ENCODE measurements at regions not wholly inside any gene's neighbourhood (a gene's known extent, or its start where the extent isn't known, plus 50 kb on each side); places are given as distances from the start of the nearest gene placed in this dataset.
A peak's percentile ranks its signal among the peaks of the same experiment; 100 is the strongest.
"Not testable (repeated sequence)": the region's sequence is repeated elsewhere in the genome, so short reads cannot be mapped to it uniquely, and the experiment has no call there.

GRCh38 chr3:189003410-189003809 is 168.4 kb upstream of the TPRG1 start:
- Mint-ChIP-seq H3K4me3 (no peak overlapping the region), H3K27ac (no peak overlapping the region), H3K4me1 (no peaks in the 10 kb centered on the region), H3K36me3 (no peaks in the 10 kb centered on the region), H3K27me3 (no peaks in the 10 kb centered on the region), H3K9me3 (peaks cover 2% of the 10 kb centered on the region)
- no peak for ATAC-seq

- peaks cover 12% of the 10 kb centered on the region for H3K9me3 Mint-ChIP-seq
- no peak overlapping the region for H3K27ac Mint-ChIP-seq
- no peaks in the 10 kb centered on the region for H3K4me1 Mint-ChIP-seq
- H3K27me3 Mint-ChIP-seq: peaks cover 10% of the 10 kb centered on the region
- peaks cover 7% of the 10 kb centered on the region for H3K36me3 Mint-ChIP-seq
- no peak overlapping the region for H3K4me3 Mint-ChIP-seq
- ATAC-seq: no peak
Measured at GRCh38 chr3:189013224-189013888, 158.4 kb upstream of the TPRG1 start.

- no peak overlapping the region for H3K27ac Mint-ChIP-seq
Measured at GRCh38 chr3:189014526-189014925, 157.2 kb upstream of the TPRG1 start.

GRCh38 chr3:189022576-189023466 is 148.9 kb upstream of the TPRG1 start:
- ATAC-seq, H3K9me3 Mint-ChIP-seq, H3K4me3 Mint-ChIP-seq: not testable (repeated sequence)

More at GRCh38 chr3:189014526-189014925, 157.2 kb upstream of the TPRG1 start:
- Mint-ChIP-seq H3K27me3 (peaks cover 10% of the 10 kb centered on the region), H3K4me1 (no peaks in the 10 kb centered on the region), H3K36me3 (peaks cover 7% of the 10 kb centered on the region), H3K4me3 (no peak overlapping the region), H3K9me3 (peaks cover 12% of the 10 kb centered on the region)
- ATAC-seq: no peak

GRCh38 chr3:189025866-189026265 is 145.9 kb upstream of the TPRG1 start:
- Mint-ChIP-seq H3K36me3 (no peaks in the 10 kb centered on the region), H3K27me3 (peaks cover 46% of the 10 kb centered on the region), H3K4me1 (no peaks in the 10 kb centered on the region), H3K9me3 (no peaks in the 10 kb centered on the region), H3K27ac (no peak overlapping the region), H3K4me3 (no peak overlapping the region)
- ATAC-seq: no peak

More at GRCh38 chr3:189022576-189023466, 148.9 kb upstream of the TPRG1 start:
- not testable (repeated sequence) for H3K4me1 Mint-ChIP-seq, H3K27ac Mint-ChIP-seq, H3K36me3 Mint-ChIP-seq
- H3K27me3 Mint-ChIP-seq: peaks cover 44% of the 10 kb centered on the region

GRCh38 chr3:189027626-189028155 is 144.1 kb upstream of the TPRG1 start:
- no peaks in the 10 kb centered on the region for H3K9me3 Mint-ChIP-seq
- H3K36me3 Mint-ChIP-seq: no peaks in the 10 kb centered on the region
- H3K4me1 Mint-ChIP-seq: no peaks in the 10 kb centered on the region
- H3K27ac Mint-ChIP-seq: no peak overlapping the region
- no peak for ATAC-seq
- peaks cover 45% of the 10 kb centered on the region for H3K27me3 Mint-ChIP-seq
- no peak overlapping the region for H3K4me3 Mint-ChIP-seq

GRCh38 chr3:189038773-189039745 is 132.7 kb upstream of the TPRG1 start:
- H3K27ac Mint-ChIP-seq: no peak overlapping the region
- H3K36me3 Mint-ChIP-seq: no peaks in the 10 kb centered on the region
- peaks cover 9% of the 10 kb centered on the region for H3K4me1 Mint-ChIP-seq
- peaks cover 4% of the 10 kb centered on the region for H3K9me3 Mint-ChIP-seq
- ATAC-seq: no peak
- no peak overlapping the region for H3K4me3 Mint-ChIP-seq
- H3K27me3 Mint-ChIP-seq: no peaks in the 10 kb centered on the region

GRCh38 chr3:189040656-189041335 is 131.0 kb upstream of the TPRG1 start:
- Mint-ChIP-seq H3K4me3 (no peak overlapping the region), H3K4me1 (peaks cover 9% of the 10 kb centered on the region), H3K9me3 (peaks cover 3% of the 10 kb centered on the region), H3K27ac (no peak overlapping the region), H3K36me3 (no peaks in the 10 kb centered on the region), H3K27me3 (no peaks in the 10 kb centered on the region)
- ATAC-seq: no peak

GRCh38 chr3:189041482-189042090 is 130.2 kb upstream of the TPRG1 start:
- no peaks in the 10 kb centered on the region for H3K36me3 Mint-ChIP-seq
- H3K27me3 Mint-ChIP-seq: no peaks in the 10 kb centered on the region
- H3K4me1 Mint-ChIP-seq: peaks cover 9% of the 10 kb centered on the region
- peak; percentile 94 for ATAC-seq
- H3K27ac Mint-ChIP-seq: no peak overlapping the region
- H3K4me3 Mint-ChIP-seq: no peak overlapping the region
- H3K9me3 Mint-ChIP-seq: no peaks in the 10 kb centered on the region

- Mint-ChIP-seq H3K4me3 (no peak overlapping the region), H3K9me3 (no peaks in the 10 kb centered on the region), H3K27ac (no peak overlapping the region), H3K27me3 (no peaks in the 10 kb centered on the region), H3K4me1 (peaks cover 9% of the 10 kb centered on the region), H3K36me3 (no peaks in the 10 kb centered on the region)
- no peak for ATAC-seq
Measured at GRCh38 chr3:189042832-189043231, 128.9 kb upstream of the TPRG1 start.

- Mint-ChIP-seq H3K27me3 (peaks cover 51% of the 10 kb centered on the region), H3K36me3 (no peaks in the 10 kb centered on the region), H3K9me3 (no peaks in the 10 kb centered on the region), H3K4me3 (no peak overlapping the region), H3K27ac (peak overlapping the region; percentile 10), H3K4me1 (peaks cover 13% of the 10 kb centered on the region)
- ATAC-seq: no peak
Measured at GRCh38 chr3:189049458-189050236, 122.1 kb upstream of the TPRG1 start.

GRCh38 chr3:189053322-189053721 is 118.4 kb upstream of the TPRG1 start:
- ATAC-seq: no peak
- H3K4me1 Mint-ChIP-seq: peaks cover 13% of the 10 kb centered on the region
- peaks cover 61% of the 10 kb centered on the region for H3K27me3 Mint-ChIP-seq
- no peaks in the 10 kb centered on the region for H3K9me3 Mint-ChIP-seq
- H3K27ac Mint-ChIP-seq: no peak overlapping the region
- H3K36me3 Mint-ChIP-seq: no peaks in the 10 kb centered on the region
- H3K4me3 Mint-ChIP-seq: no peak overlapping the region

- no peaks in the 10 kb centered on the region for H3K4me1 Mint-ChIP-seq
- H3K27ac Mint-ChIP-seq: no peak overlapping the region
- peaks cover 50% of the 10 kb centered on the region for H3K27me3 Mint-ChIP-seq
- H3K36me3 Mint-ChIP-seq: no peaks in the 10 kb centered on the region
- no peak overlapping the region for H3K4me3 Mint-ChIP-seq
- H3K9me3 Mint-ChIP-seq: no peaks in the 10 kb centered on the region
- ATAC-seq: no peak
Measured at GRCh38 chr3:189056646-189057335, 115.0 kb upstream of the TPRG1 start.
